ENCODE measurements at regions not wholly inside any gene's neighbourhood (a gene's known extent, or its start where the extent isn't known, plus 50 kb on each side); places are given as distances from the start of the nearest gene placed in this dataset.
A peak's percentile ranks its signal among the peaks of the same experiment; 100 is the strongest.

- no peak for DNase-seq (ENCODE audit: low read depth, low spot score)
Observed at GRCh38 chr4:128358231-128358912, 70.8 kb upstream of the PGRMC2 start.

GRCh38 chr4:128357286-128357685 lies 69.7 kb upstream of the PGRMC2 start:
- no peak for DNase-seq (ENCODE audit: low read depth, low spot score)

GRCh38 chr4:128355305-128355704 lies 67.7 kb upstream of the PGRMC2 start:
- no peak for DNase-seq (ENCODE audit: low read depth, low spot score)

GRCh38 chr4:128354205-128354821 lies 66.7 kb upstream of the PGRMC2 start:
- no peak for DNase-seq (ENCODE audit: low read depth, low spot score)

GRCh38 chr4:128353791-128354190 lies 66.2 kb upstream of the PGRMC2 start:
- DNase-seq (ENCODE audit: low read depth, low spot score): no peak

- DNase-seq (ENCODE audit: low read depth, low spot score): no peak
Observed at GRCh38 chr4:128351502-128351901, 63.9 kb upstream of the PGRMC2 start.

GRCh38 chr4:128350449-128351045 lies 62.9 kb upstream of the PGRMC2 start:
- no peak for DNase-seq (ENCODE audit: low read depth, low spot score)

GRCh38 chr4:128349921-128350320 lies 62.3 kb upstream of the PGRMC2 start:
- DNase-seq (ENCODE audit: low read depth, low spot score): peak; percentile 59

- no peak for DNase-seq (ENCODE audit: low read depth, low spot score)
Observed at GRCh38 chr4:128347930-128348660, 60.5 kb upstream of the PGRMC2 start.

- DNase-seq (ENCODE audit: low read depth, low spot score): no peak
Observed at GRCh38 chr4:128347175-128347868, 59.7 kb upstream of the PGRMC2 start.

- DNase-seq (ENCODE audit: low read depth, low spot score): no peak
Observed at GRCh38 chr4:128346054-128346716, 58.6 kb upstream of the PGRMC2 start.

GRCh38 chr4:128345650-128346049 lies 58.0 kb upstream of the PGRMC2 start:
- DNase-seq (ENCODE audit: low read depth, low spot score): no peak

- no peak for DNase-seq (ENCODE audit: low read depth, low spot score)
Observed at GRCh38 chr4:128342762-128343161, 55.1 kb upstream of the PGRMC2 start.

- no peak for DNase-seq (ENCODE audit: low read depth, low spot score)
Observed at GRCh38 chr4:128341634-128342033, 54.0 kb upstream of the PGRMC2 start.

- DNase-seq (ENCODE audit: low read depth, low spot score): no peak
Observed at GRCh38 chr4:128338634-128339355, 51.2 kb upstream of the PGRMC2 start.

GRCh38 chr4:128337863-128338262 lies 50.2 kb upstream of the PGRMC2 start:
- no peak for DNase-seq (ENCODE audit: low read depth, low spot score)
